GM13977 (cell line): ENCODE measurements at regions not wholly inside any gene's neighbourhood (a gene's known extent, or its start where the extent isn't known, plus 50 kb on each side); places are given as distances from the start of the nearest gene placed in this dataset.
"Not testable (repeated sequence)": the region's sequence is repeated elsewhere in the genome, so short reads cannot be mapped to it uniquely, and the experiment has no call there.

Source experiments
- DNase-seq: peaks from one replicate; pipeline ENCODE4 v3.0.0; 2012; ENCODE audit warnings: low spot score
- in situ Hi-C: fragments of 300-500 bp; cut with MboI; formaldehyde crosslinking; loops from one replicate; pipeline ENCODE4 v1.12.0; 2022; ENCODE audit warnings: low sequenced_read_pairs, low pct_unique_long_range_greater_than_20kb, mixed read lengths, inconsistent platforms; ENCODE audit not compliant: unreplicated experiment
- TF ChIP-seq, protein P1 (sequence below): IDR thresholded peaks from 2 replicates; pipeline ENCODE4 v1.5.1; 2012; ENCODE audit warnings: mild to moderate bottlenecking, control low read depth; ENCODE audit not compliant: insufficient read depth; ENCODE audit errors: extremely low read depth, missing control alignments

DNA sequence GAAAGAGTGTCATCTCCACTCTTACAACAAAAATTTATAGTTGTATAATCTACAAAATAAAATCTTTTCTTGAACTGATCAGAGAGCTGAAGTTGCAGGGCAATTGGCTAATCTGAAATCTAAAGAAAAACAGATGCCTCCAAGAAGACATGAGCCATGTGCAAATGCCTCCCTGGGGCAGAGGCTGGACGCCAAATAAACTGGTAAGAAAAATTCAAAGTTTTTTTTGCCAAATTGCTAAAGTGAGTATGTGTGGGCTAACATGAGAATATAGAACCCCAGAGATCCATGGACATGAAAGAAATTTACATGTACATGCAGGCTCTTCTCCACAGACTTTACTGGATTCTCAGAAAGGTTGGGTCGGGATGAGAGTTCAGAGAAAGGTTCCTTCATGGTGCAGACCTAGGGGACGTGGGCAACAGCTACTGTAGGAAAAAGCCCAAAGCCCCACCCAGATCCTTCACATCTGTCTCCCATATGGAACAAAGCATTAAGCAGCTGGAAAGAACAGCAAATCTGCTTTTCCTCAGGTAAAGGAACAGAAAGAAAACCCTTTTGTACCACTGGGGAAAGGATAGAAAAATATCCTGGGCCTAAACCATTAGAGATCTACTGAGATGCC is 90.5 kb upstream of the SIRPG start:
- TF ChIP-seq, protein P1, sequence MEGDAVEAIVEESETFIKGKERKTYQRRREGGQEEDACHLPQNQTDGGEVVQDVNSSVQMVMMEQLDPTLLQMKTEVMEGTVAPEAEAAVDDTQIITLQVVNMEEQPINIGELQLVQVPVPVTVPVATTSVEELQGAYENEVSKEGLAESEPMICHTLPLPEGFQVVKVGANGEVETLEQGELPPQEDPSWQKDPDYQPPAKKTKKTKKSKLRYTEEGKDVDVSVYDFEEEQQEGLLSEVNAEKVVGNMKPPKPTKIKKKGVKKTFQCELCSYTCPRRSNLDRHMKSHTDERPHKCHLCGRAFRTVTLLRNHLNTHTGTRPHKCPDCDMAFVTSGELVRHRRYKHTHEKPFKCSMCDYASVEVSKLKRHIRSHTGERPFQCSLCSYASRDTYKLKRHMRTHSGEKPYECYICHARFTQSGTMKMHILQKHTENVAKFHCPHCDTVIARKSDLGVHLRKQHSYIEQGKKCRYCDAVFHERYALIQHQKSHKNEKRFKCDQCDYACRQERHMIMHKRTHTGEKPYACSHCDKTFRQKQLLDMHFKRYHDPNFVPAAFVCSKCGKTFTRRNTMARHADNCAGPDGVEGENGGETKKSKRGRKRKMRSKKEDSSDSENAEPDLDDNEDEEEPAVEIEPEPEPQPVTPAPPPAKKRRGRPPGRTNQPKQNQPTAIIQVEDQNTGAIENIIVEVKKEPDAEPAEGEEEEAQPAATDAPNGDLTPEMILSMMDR, result no peak
- in situ Hi-C loops, result no loop called here
- DNase-seq, result no peak

DNA sequence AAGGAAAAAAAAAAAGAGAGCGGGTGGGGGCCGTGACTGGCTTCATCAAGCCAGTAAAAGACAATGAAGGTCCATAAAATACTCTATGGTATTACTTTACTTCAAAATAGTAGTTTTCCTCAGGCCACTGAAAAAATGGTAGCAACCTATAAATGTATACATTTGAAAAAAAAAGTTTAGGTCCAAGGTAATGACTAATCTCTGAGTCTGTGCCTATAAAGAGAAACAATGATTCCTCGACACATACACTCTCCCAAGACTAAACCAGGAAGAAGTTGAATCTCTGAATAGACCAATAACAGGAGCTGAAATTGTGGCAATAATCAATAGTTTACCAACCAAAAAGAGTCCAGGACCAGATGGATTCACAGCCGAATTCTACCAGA is 84.5 kb upstream of the SIRPG start:
- in situ Hi-C loops, DNase-seq: not testable (repeated sequence)

DNA sequence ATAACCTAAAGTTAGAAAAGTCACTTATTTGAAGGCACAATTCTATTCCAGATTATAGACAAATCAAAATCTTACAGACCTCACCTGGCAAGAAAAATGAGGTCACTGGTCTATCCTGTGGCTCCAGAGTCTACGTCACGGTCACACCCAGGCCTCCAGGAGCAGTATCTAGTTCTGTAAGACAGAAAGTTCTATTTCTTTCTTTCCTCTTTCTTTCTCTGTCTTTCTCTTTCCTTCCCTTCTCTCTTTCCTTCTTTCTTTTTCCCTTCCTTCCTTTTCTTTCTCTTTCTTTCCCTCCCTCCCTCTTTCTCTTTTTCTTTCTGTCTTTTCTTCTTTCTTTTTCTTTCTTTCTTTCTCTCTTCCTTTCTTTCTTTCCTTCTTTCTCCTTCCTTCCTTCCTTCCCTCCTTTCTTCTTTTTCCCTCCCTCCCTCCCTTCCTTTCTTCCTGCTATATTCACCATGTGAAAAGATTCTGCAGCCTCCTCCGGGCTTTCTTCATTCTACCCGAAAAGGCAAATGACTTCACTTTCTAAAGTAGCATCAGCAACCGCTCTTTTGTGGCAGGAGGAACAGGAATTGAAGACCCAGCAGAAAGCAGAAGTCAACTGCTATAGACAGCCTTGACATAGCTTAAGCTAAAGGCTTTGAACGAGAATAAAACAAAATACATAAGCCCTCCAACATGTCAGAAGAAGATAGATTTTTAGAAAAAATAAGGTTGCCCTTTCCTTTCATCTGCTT is 83.9 kb upstream of the SIRPG start:
- DNase-seq, result peak; percentile 33
- TF ChIP-seq, protein P1, result no peak
- in situ Hi-C loops, result no loop called here

DNA sequence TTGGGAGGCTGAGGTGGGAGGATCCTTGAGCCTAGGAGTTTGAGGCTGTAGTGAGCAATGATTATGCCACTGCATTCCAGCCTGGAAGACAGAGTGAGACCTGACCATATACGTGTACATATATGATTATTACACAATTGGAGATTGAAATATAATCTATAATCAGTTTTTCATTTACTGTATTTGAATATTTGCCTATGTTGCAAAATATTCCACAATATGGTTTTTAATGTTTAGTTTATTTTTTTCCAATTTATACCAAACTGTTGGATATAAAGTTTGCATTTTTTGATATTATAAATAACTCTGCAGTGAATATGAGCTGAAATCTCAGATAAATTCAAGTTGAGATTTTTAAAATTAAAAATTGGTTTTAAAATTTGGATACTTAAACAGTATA is 79.6 kb upstream of the SIRPG start:
- in situ Hi-C loops, result no loop called here
- DNase-seq, result no peak
- TF ChIP-seq, protein P1, result no peak

DNA sequence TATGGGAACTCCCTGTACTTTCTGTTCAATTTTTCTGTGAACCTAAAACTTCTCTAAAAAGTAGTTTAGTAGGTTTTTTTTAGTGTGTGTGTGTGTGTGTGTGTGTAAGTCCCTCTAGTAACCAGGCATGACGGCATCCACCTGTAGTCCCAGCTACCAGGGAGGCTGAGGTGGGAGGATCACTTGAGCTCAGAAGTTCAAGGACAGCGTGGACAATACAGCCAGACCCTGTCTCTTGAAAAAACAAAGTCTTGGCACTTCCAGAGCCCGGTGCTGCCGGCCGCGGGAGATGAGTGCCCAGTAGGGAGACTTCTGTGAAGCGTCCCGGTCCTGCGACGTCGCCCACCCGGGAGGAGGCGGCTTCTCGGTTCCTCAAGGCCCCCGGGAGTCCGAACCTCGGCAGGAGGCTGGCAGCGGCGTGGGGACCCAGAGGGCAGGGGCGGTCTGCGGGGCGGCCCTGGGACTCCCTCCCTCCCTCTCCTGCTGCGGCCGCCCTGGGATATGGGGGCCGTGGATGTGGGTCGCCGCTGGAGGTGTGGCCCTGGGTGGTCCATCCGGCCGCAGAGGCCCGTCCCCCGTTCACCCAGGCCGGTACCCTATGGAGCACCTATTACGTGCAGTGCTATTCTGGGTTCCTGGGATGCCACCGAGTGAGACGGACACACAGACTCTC is 78.0 kb upstream of the SIRPG start:
- in situ Hi-C loops, result no loop called here
- no peak for DNase-seq
- TF ChIP-seq, protein P1, result no peak

DNA sequence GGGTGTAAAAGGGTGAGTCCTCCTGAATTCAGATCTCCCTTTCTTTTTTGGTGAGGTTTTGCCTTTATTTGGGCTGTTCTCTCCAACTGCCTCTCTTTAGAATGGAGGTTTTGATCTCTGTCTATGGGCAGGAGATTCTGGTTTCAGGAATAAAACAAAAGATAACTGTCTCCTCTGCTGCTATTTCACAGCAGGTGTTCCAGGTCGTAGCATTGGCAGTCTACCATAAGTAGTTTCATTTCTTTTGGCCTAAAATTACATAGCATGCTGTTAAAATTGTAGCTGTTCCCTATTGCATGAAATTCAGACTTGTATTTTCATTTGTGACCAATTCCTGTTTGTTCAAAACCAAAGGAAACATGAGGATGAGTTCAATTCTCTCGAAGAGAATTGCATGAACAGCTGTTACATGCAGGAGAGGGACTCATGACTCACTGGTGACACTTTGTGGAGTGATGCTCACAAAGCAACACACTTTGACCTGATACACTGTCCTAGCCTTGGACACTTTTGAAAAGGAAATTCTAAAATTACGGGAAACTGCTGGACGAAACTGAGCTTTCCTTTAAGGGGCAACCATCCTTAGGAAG is 76.8 kb upstream of the SIRPG start:
- TF ChIP-seq, protein P1, result peak; percentile 67
- in situ Hi-C loops, result no loop called here
- peak; percentile 64 for DNase-seq

DNA sequence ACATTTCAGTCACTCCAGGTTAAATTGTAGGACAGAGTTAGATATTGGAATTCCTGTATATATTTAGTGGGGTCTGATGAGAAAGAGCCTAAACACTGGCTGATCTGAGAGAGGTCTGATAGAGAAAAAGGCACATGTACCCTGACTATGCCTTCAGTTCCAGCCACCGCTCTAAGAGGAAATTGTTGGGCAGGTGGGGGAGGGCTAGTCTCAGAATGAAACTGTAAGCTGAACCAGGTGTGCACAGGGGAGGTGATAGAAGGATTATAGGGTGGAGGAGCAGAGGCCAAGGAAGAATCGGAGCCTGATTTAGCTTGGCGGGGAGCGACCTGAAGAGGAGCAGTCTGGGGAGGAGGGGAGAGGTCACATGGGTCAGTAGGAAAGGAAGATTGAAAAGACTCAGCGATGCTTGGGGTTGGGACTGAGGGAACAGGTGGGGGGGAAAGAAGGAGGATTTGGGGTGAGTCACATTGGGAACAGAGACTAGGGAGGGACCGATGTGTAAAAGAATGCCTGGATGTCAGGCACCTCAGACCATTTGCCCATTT is 74.3 kb upstream of the SIRPG start:
- in situ Hi-C loops, DNase-seq: not testable (repeated sequence)

DNA sequence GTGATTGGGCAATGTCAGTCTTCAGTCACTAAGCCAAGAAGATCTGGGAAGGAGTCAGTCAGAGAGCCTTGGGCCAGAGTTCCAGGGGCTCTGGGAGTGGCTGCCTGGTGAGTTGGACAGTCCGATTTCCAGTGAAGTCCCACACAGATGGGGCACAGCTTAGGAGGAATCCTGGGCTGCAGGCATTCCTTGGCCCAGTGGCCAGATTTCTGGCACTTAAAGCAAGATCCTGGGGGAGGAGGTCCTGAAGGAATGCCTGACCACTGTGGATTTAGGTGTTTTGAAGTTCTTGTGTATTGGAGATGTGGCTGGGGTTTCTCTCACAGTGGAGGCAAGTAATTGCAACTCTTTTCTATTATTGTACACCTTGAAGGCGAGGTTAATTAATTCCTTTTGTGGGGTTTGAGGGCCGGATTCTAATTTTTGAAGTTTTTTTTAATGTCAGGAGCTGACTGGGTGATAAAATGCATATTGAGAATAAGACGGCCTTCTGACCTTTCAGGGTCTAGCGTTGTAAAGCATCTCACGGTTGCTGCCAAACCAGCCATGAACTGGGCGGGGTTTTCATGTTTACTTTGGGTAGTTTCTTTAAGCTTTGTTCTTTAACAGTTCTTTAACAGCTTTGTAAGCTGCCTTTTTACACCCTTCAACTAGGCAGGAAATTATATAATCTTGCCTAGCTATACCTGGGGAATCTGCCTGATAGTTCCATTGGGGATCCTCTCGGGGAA is 73.6 kb upstream of the SIRPG start:
- DNase-seq, in situ Hi-C loops: not testable (repeated sequence)

DNA sequence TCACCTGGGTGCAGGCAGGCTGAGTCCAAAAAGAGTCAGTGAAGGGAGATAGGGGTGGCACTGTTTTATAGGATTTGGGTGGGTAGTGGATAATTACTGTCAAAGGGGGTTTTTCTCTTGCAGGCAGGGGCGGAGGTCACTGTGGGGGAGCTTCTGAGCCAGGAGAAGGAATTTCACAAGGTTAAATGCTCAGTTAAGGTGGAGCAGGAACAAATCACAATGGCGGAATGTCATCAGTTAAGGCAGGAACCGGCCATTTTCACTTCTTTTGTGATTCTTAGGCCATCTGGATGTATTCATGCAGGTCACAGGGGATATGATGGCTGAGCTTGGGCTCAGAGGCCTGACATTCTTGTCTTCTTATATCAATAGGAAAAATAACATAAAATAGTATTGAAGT is 69.7 kb upstream of the SIRPG start:
- in situ Hi-C loops, result not testable (repeated sequence)

More for the DNA sequence above, 69.7 kb upstream of the SIRPG start:
- DNase-seq, result not testable (repeated sequence)
